ENCODE measurements at regions not wholly inside any gene's neighbourhood (a gene's known extent, or its start where the extent isn't known, plus 50 kb on each side); places are given as distances from the start of the nearest gene placed in this dataset.

DNA sequence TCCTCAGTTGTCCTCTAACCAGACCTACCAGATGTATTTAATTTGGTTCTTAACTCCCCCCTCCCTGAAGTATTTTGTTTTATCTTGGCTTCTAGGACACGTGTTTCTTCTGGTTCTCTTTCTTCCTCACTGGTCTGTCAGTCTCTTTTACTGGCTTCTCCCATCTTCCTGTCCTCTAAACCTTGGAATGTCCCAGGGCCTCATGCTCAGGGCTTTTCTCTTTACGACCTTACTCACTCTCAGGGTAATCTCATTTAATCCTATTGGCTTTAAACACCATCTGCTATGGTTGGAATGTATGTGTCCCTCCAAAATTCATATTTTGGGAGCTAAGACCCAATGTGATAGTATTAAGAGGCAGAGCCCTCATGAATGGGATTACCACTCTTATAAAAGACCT, 418.2 kb upstream of the PODXL start:
- no peak overlapping the region for H3K4me3 Mint-ChIP-seq
- ChIA-PET POLR2A (no interaction called here), CTCF (no interaction called here)
- no peak overlapping the region for H3K27ac Mint-ChIP-seq
- H3K9me3 Mint-ChIP-seq (ENCODE audit: insufficient read depth), result no peaks in the 10 kb centered on the region
- H3K36me3 Mint-ChIP-seq (ENCODE audit: low read depth), result no peaks in the 10 kb centered on the region
- no peaks in the 10 kb centered on the region for H3K4me1 Mint-ChIP-seq (ENCODE audit: low read depth)
- ATAC-seq (no peak), DNase-seq (no peak)
- peaks cover 8% of the 10 kb centered on the region for H3K27me3 Mint-ChIP-seq (ENCODE audit: low read depth)

DNA sequence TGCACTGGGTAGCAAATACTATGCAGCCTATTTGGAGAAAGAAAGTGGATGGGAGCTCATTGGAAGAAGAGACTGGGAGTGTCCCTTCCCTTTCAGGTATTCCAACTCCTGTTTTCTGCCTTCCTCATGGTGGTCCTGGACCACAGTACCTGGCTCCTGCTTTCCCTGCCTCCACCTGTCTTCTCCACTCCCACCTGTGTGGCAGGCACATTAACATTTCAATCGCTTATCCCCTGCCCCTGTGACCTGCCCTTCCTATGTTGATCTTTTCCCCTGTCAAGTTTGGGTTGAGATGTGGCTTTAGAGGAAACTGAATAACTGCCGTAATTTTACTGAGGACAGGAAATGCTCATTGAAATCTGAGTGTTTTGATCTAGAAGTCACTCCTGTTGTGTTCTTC, 415.8 kb upstream of the PODXL start:
- CTCF ChIA-PET, result no interaction called here

GRCh38 chr7:131970602-131971001, 414.2 kb upstream of the PODXL start:
- POLR2A ChIA-PET, result no interaction called here

More for the DNA sequence above, 415.8 kb upstream of the PODXL start:
- Mint-ChIP-seq H3K9me3 (ENCODE audit: insufficient read depth) (no peaks in the 10 kb centered on the region), H3K36me3 (ENCODE audit: low read depth) (no peaks in the 10 kb centered on the region), H3K4me3 (no peak overlapping the region), H3K4me1 (ENCODE audit: low read depth) (no peaks in the 10 kb centered on the region), H3K27ac (no peak overlapping the region), H3K27me3 (ENCODE audit: low read depth) (peaks cover 8% of the 10 kb centered on the region)
- no peak for DNase-seq
- POLR2A ChIA-PET, result no interaction called here
- no peak for ATAC-seq

DNA sequence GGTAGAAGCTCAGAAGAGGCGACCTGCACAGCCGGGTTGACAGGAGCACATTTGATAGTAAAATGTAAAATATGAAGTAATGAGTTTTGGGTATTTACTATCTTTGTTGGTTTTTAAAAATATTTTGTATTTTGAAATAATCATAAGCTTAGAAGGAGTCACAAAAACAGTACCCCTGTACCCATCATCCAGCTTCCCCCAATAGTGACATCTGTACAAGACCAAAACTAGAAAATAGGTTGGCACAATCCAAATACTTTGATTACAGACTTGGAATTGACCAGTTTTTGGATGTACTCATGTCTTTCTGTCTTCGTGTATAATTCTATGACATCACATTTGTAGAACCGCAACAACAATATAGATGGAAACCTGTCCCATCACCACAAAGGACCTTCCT, 413.1 kb upstream of the PODXL start:
- no peak overlapping the region for H3K27ac Mint-ChIP-seq
- no peaks in the 10 kb centered on the region for H3K9me3 Mint-ChIP-seq (ENCODE audit: insufficient read depth)
- H3K4me1 Mint-ChIP-seq (ENCODE audit: low read depth), result no peaks in the 10 kb centered on the region
- POLR2A ChIA-PET, result no interaction called here
- H3K4me3 Mint-ChIP-seq, result no peak overlapping the region
- CTCF ChIA-PET, result no interaction called here
- ATAC-seq (no peak), DNase-seq (no peak)
- H3K36me3 Mint-ChIP-seq (ENCODE audit: low read depth), result no peaks in the 10 kb centered on the region
- peaks cover 8% of the 10 kb centered on the region for H3K27me3 Mint-ChIP-seq (ENCODE audit: low read depth)

More at GRCh38 chr7:131970602-131971001, 414.2 kb upstream of the PODXL start:
- CTCF ChIA-PET, result no interaction called here
- H3K27ac Mint-ChIP-seq, result no peak overlapping the region
- ATAC-seq, result no peak
- no peak overlapping the region for H3K4me3 Mint-ChIP-seq
- H3K9me3 Mint-ChIP-seq (ENCODE audit: insufficient read depth), result no peaks in the 10 kb centered on the region
- no peak for DNase-seq
- peaks cover 8% of the 10 kb centered on the region for H3K27me3 Mint-ChIP-seq (ENCODE audit: low read depth)
- H3K36me3 Mint-ChIP-seq (ENCODE audit: low read depth), result no peaks in the 10 kb centered on the region
- H3K4me1 Mint-ChIP-seq (ENCODE audit: low read depth), result no peaks in the 10 kb centered on the region

- ChIA-PET CTCF (no interaction called here), POLR2A (no interaction called here)
- peaks cover 8% of the 10 kb centered on the region for H3K27me3 Mint-ChIP-seq (ENCODE audit: low read depth)
- no peak overlapping the region for H3K4me3 Mint-ChIP-seq
- no peak for ATAC-seq
- H3K9me3 Mint-ChIP-seq (ENCODE audit: insufficient read depth), result no peaks in the 10 kb centered on the region
- no peak overlapping the region for H3K27ac Mint-ChIP-seq
- no peak for DNase-seq
- no peaks in the 10 kb centered on the region for H3K4me1 Mint-ChIP-seq (ENCODE audit: low read depth)
- H3K36me3 Mint-ChIP-seq (ENCODE audit: low read depth), result no peaks in the 10 kb centered on the region
These were observed 410.8 kb upstream of the PODXL start for GRCh38 chr7:131967216-131967730.

DNA sequence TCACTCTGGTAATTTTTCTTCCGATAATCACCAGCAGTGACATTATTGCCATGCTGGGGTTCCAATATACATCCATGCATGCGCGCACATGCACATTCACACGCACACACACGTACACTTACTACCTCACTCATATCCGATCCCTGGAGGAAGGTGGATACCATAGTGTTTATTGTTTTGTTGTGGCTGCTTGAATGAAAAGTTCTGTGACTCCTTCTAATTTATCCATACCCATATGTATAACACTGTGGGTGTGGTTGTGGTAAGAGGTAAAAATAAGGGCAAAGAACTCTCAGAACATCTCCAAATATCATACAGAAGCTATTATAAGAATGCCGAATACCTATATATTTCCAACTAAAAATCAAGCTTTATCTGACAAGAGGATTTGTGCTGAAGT, 407.8 kb upstream of the PODXL start:
- H3K36me3 Mint-ChIP-seq (ENCODE audit: low read depth), result no peaks in the 10 kb centered on the region
- no peak overlapping the region for H3K27ac Mint-ChIP-seq
- H3K27me3 Mint-ChIP-seq (ENCODE audit: low read depth), result no peaks in the 10 kb centered on the region
- H3K4me1 Mint-ChIP-seq (ENCODE audit: low read depth), result no peaks in the 10 kb centered on the region
- CTCF ChIA-PET, result interaction anchor here (1.1 kb wide), 1 partner anchor 19 kb away, joined by 3 read pairs; no protein-coding TSS in a partner anchor
- H3K4me3 Mint-ChIP-seq, result no peak overlapping the region
- POLR2A ChIA-PET, result no interaction called here
- H3K9me3 Mint-ChIP-seq (ENCODE audit: insufficient read depth), result no peaks in the 10 kb centered on the region
- ATAC-seq (no peak), DNase-seq (no peak)

GRCh38 chr7:131961054-131961680, 404.7 kb upstream of the PODXL start:
- DNase-seq, result no peak
- Mint-ChIP-seq H3K4me3 (no peak overlapping the region), H3K27ac (no peak overlapping the region), H3K4me1 (ENCODE audit: low read depth) (no peaks in the 10 kb centered on the region), H3K27me3 (ENCODE audit: low read depth) (no peaks in the 10 kb centered on the region), H3K36me3 (ENCODE audit: low read depth) (no peaks in the 10 kb centered on the region), H3K9me3 (ENCODE audit: insufficient read depth) (no peaks in the 10 kb centered on the region)
- CTCF ChIA-PET, result no interaction called here
- POLR2A ChIA-PET, result no interaction called here
- no peak for ATAC-seq

DNA sequence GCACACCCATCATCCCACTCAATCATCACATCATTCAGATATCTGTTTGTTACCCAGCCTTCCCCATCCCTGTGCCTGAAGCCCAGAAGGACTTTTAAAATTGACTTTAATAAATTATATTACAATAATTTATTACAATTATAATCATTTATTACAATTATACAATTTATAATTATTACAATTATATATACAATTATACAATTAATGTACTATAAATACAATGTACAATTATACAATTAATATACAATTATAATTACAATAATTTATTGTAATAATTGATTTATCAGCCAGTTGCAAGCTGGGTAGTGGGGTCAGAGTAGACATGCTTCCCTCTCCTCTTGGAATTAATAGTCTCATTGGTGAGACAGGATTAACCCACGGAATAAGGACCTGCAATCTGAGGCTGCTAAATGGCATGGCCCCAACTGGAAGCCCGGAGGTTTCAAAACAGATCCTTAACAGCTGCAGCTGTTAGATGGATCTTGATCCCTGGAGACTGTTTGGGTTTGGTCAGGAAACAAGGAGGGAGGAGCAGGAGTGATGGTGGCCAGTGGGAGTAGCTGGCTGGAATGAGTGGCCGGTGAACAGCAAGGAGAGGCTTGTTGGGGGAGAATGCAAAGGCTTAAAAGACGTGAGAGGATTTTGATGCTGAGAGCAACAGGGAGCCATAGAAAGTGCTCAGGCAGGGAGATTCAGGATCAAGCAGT, 402.8 kb upstream of the PODXL start:
- ChIA-PET CTCF (interaction anchor here (1.0 kb wide), 1 partner anchor 14 kb away, joined by 4 read pairs; no protein-coding TSS in a partner anchor), POLR2A (no interaction called here)
- H3K4me3 Mint-ChIP-seq, result no peak overlapping the region
- no peak overlapping the region for H3K27ac Mint-ChIP-seq
- DNase-seq (no peak), ATAC-seq (no peak)
- no peaks in the 10 kb centered on the region for H3K27me3 Mint-ChIP-seq (ENCODE audit: low read depth)
- no peaks in the 10 kb centered on the region for H3K36me3 Mint-ChIP-seq (ENCODE audit: low read depth)
- no peaks in the 10 kb centered on the region for H3K9me3 Mint-ChIP-seq (ENCODE audit: insufficient read depth)
- no peaks in the 10 kb centered on the region for H3K4me1 Mint-ChIP-seq (ENCODE audit: low read depth)

DNA sequence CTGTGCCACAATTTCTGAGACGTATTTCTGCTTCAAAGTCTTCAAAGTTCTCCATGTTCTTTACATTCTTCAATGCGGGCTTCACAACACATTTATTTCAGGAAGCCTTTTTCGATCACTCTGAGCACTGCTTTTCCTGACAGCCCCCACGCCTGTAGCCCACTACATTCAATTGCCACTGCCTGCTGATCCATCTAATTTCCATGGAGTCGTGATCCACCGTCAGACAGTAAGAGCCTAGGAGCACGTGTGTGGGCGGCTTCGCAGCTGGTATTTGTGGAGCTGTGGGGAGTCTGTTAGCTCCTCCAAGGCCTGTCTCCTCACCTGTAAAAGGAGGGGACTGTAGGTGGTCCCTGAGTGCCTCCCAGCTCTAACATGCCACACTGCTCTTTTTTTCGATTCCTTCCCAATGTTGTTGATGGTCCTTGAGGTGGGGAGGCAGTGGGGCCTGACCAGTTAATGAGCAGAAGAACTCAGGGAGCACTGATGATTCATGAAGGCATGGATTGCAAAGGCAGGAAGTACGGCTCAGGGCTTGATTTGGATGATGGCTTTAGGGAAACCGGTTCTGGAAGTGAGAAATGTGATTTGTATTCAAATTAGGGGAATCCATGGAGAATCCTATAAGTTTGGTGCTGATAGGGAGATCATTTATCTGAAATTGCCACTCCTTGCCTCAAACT, 401.1 kb upstream of the PODXL start:
- Mint-ChIP-seq H3K36me3 (ENCODE audit: low read depth) (no peaks in the 10 kb centered on the region), H3K27me3 (ENCODE audit: low read depth) (no peaks in the 10 kb centered on the region), H3K9me3 (ENCODE audit: insufficient read depth) (no peaks in the 10 kb centered on the region), H3K4me1 (ENCODE audit: low read depth) (no peaks in the 10 kb centered on the region), H3K4me3 (no peak overlapping the region), H3K27ac (no peak overlapping the region)
- POLR2A ChIA-PET, result no interaction called here
- no peak for ATAC-seq
- CTCF ChIA-PET, result no interaction called here
- DNase-seq, result no peak

GRCh38 chr7:131956864-131957263, 400.4 kb upstream of the PODXL start:
- Mint-ChIP-seq H3K27ac (no peak overlapping the region), H3K36me3 (ENCODE audit: low read depth) (no peaks in the 10 kb centered on the region), H3K9me3 (ENCODE audit: insufficient read depth) (no peaks in the 10 kb centered on the region), H3K4me3 (no peak overlapping the region), H3K27me3 (ENCODE audit: low read depth) (no peaks in the 10 kb centered on the region), H3K4me1 (ENCODE audit: low read depth) (no peaks in the 10 kb centered on the region)
- ATAC-seq (no peak), DNase-seq (no peak)
- ChIA-PET CTCF (no interaction called here), POLR2A (no interaction called here)

GRCh38 chr7:131955679-131956078, 399.3 kb upstream of the PODXL start:
- Mint-ChIP-seq H3K36me3 (ENCODE audit: low read depth) (no peaks in the 10 kb centered on the region), H3K27me3 (ENCODE audit: low read depth) (no peaks in the 10 kb centered on the region), H3K27ac (no peak overlapping the region), H3K9me3 (ENCODE audit: insufficient read depth) (no peaks in the 10 kb centered on the region), H3K4me1 (ENCODE audit: low read depth) (no peaks in the 10 kb centered on the region), H3K4me3 (no peak overlapping the region)
- no peak for ATAC-seq
- ChIA-PET POLR2A (no interaction called here), CTCF (interaction anchor here (0.8 kb wide), 1 partner anchor 11 kb away, joined by 3 read pairs; no protein-coding TSS in a partner anchor)
- no peak for DNase-seq

DNA sequence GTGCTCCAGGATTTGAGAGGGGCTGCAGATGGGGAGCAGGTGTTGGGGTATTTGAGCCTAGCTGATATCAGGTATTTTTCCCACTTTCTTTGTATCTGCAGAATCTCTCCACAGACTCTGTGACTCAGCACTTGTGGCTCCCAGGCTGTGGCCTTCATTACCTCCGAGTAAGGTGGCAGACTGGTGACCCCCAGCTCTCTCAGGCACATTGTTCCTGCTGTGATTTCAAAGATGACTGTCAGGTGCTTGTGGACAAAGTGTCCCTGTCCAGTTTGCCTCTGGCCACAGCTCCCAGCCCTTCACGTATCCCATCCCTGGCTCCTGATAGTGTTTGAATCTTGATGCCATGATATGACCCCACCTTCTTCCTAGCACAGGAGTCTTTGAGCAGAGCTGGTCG, 396.8 kb upstream of the PODXL start:
- H3K27ac Mint-ChIP-seq, result no peak overlapping the region
- CTCF ChIA-PET, result no interaction called here
- ATAC-seq, result no peak
- POLR2A ChIA-PET, result no interaction called here
- DNase-seq, result no peak
- H3K4me1 Mint-ChIP-seq (ENCODE audit: low read depth), result no peaks in the 10 kb centered on the region
- H3K36me3 Mint-ChIP-seq (ENCODE audit: low read depth), result no peaks in the 10 kb centered on the region
- H3K9me3 Mint-ChIP-seq (ENCODE audit: insufficient read depth), result no peaks in the 10 kb centered on the region
- H3K27me3 Mint-ChIP-seq (ENCODE audit: low read depth), result no peaks in the 10 kb centered on the region
- H3K4me3 Mint-ChIP-seq, result no peak overlapping the region
